ENCODE measurements at regions not wholly inside any gene's neighbourhood (a gene's known extent, or its start where the extent isn't known, plus 50 kb on each side); places are given as distances from the start of the nearest gene placed in this dataset.

- Histone ChIP-seq H3K4me3 (ENCODE audit: insufficient read depth, low read depth, low read length) (no peak overlapping the region), H3K27me3 (ENCODE audit: control insufficient read depth, insufficient read depth, low read length, poor library complexity, severe bottlenecking) (peaks cover 16% of the 10 kb centered on the region), H3K9me3 (ENCODE audit: control insufficient read depth, low read length) (no peaks in the 10 kb centered on the region), H3K36me3 (ENCODE audit: control insufficient read depth, insufficient read depth, low read length) (no peaks in the 10 kb centered on the region), H3K4me1 (ENCODE audit: control insufficient read depth, insufficient read depth, low read length) (peaks cover 20% of the 10 kb centered on the region), H3K27ac (ENCODE audit: insufficient read depth, low read depth, low read length, poor library complexity, severe bottlenecking) (no peak overlapping the region)
- WGBS, 2 experiments: 39 to 49% methylated on average over 24 of the region's 24 CpGs
Observed at GRCh38 chr16:66266436-66267291, 99.8 kb upstream of the CDH5 start.

GRCh38 chr16:66265556-66266141 is 100.8 kb upstream of the CDH5 start:
- H3K4me1 ChIP-seq (ENCODE audit: control insufficient read depth, insufficient read depth, low read length): peaks cover 20% of the 10 kb centered on the region
- no peak overlapping the region for H3K4me3 ChIP-seq (ENCODE audit: insufficient read depth, low read depth, low read length)
- H3K36me3 ChIP-seq (ENCODE audit: control insufficient read depth, insufficient read depth, low read length): no peaks in the 10 kb centered on the region
- H3K9me3 ChIP-seq (ENCODE audit: control insufficient read depth, low read length): no peaks in the 10 kb centered on the region
- no peak overlapping the region for H3K27ac ChIP-seq (ENCODE audit: insufficient read depth, low read depth, low read length, poor library complexity, severe bottlenecking)
- WGBS, 2 experiments: 90 to 94% methylated on average over 13 of the region's 13 CpGs
- H3K27me3 ChIP-seq (ENCODE audit: control insufficient read depth, insufficient read depth, low read length, poor library complexity, severe bottlenecking): peaks cover 16% of the 10 kb centered on the region

- peaks cover 20% of the 10 kb centered on the region for H3K4me1 ChIP-seq (ENCODE audit: control insufficient read depth, insufficient read depth, low read length)
- no peaks in the 10 kb centered on the region for H3K36me3 ChIP-seq (ENCODE audit: control insufficient read depth, insufficient read depth, low read length)
- no peaks in the 10 kb centered on the region for H3K9me3 ChIP-seq (ENCODE audit: control insufficient read depth, low read length)
- H3K27me3 ChIP-seq (ENCODE audit: control insufficient read depth, insufficient read depth, low read length, poor library complexity, severe bottlenecking): peaks cover 13% of the 10 kb centered on the region
- WGBS, 2 experiments: 78 to 83% methylated on average over 3 of the region's 3 CpGs
- H3K4me3 ChIP-seq (ENCODE audit: insufficient read depth, low read depth, low read length): no peak overlapping the region
- H3K27ac ChIP-seq (ENCODE audit: insufficient read depth, low read depth, low read length, poor library complexity, severe bottlenecking): no peak overlapping the region
Observed at GRCh38 chr16:66265048-66265415, 101.5 kb upstream of the CDH5 start.

- peaks cover 20% of the 10 kb centered on the region for H3K4me1 ChIP-seq (ENCODE audit: control insufficient read depth, insufficient read depth, low read length)
- peaks cover 10% of the 10 kb centered on the region for H3K27me3 ChIP-seq (ENCODE audit: control insufficient read depth, insufficient read depth, low read length, poor library complexity, severe bottlenecking)
- H3K27ac ChIP-seq (ENCODE audit: insufficient read depth, low read depth, low read length, poor library complexity, severe bottlenecking): no peak overlapping the region
- H3K4me3 ChIP-seq (ENCODE audit: insufficient read depth, low read depth, low read length): no peak overlapping the region
- 79% methylated on average over 17 of the region's 17 CpGs for WGBS, 2 experiments
- no peaks in the 10 kb centered on the region for H3K36me3 ChIP-seq (ENCODE audit: control insufficient read depth, insufficient read depth, low read length)
- no peaks in the 10 kb centered on the region for H3K9me3 ChIP-seq (ENCODE audit: control insufficient read depth, low read length)
Observed at GRCh38 chr16:66264311-66265047, 102.0 kb upstream of the CDH5 start.

- H3K9me3 ChIP-seq (ENCODE audit: control insufficient read depth, low read length): no peaks in the 10 kb centered on the region
- no peaks in the 10 kb centered on the region for H3K36me3 ChIP-seq (ENCODE audit: control insufficient read depth, insufficient read depth, low read length)
- H3K27ac ChIP-seq (ENCODE audit: insufficient read depth, low read depth, low read length, poor library complexity, severe bottlenecking): no peak overlapping the region
- WGBS, 2 experiments: 94 to 100% methylated on average over 1 of the region's 1 CpG
- H3K27me3 ChIP-seq (ENCODE audit: control insufficient read depth, insufficient read depth, low read length, poor library complexity, severe bottlenecking): peaks cover 10% of the 10 kb centered on the region
- H3K4me1 ChIP-seq (ENCODE audit: control insufficient read depth, insufficient read depth, low read length): peaks cover 20% of the 10 kb centered on the region
- no peak overlapping the region for H3K4me3 ChIP-seq (ENCODE audit: insufficient read depth, low read depth, low read length)
Observed at GRCh38 chr16:66263973-66264310, 102.5 kb upstream of the CDH5 start.

GRCh38 chr16:66263168-66263972 is 103.1 kb upstream of the CDH5 start:
- no peak overlapping the region for H3K27ac ChIP-seq (ENCODE audit: insufficient read depth, low read depth, low read length, poor library complexity, severe bottlenecking)
- 93 to 94% methylated on average over 6 of the region's 6 CpGs for WGBS, 2 experiments
- no peak overlapping the region for H3K4me3 ChIP-seq (ENCODE audit: insufficient read depth, low read depth, low read length)
- H3K27me3 ChIP-seq (ENCODE audit: control insufficient read depth, insufficient read depth, low read length, poor library complexity, severe bottlenecking): peaks cover 10% of the 10 kb centered on the region
- H3K9me3 ChIP-seq (ENCODE audit: control insufficient read depth, low read length): no peaks in the 10 kb centered on the region
- peaks cover 20% of the 10 kb centered on the region for H3K4me1 ChIP-seq (ENCODE audit: control insufficient read depth, insufficient read depth, low read length)
- no peaks in the 10 kb centered on the region for H3K36me3 ChIP-seq (ENCODE audit: control insufficient read depth, insufficient read depth, low read length)

GRCh38 chr16:66262253-66263167 is 104.0 kb upstream of the CDH5 start:
- Histone ChIP-seq H3K4me3 (ENCODE audit: insufficient read depth, low read depth, low read length) (no peak overlapping the region), H3K36me3 (ENCODE audit: control insufficient read depth, insufficient read depth, low read length) (no peaks in the 10 kb centered on the region), H3K4me1 (ENCODE audit: control insufficient read depth, insufficient read depth, low read length) (peaks cover 20% of the 10 kb centered on the region), H3K27me3 (ENCODE audit: control insufficient read depth, insufficient read depth, low read length, poor library complexity, severe bottlenecking) (peaks cover 7% of the 10 kb centered on the region), H3K27ac (ENCODE audit: insufficient read depth, low read depth, low read length, poor library complexity, severe bottlenecking) (no peak overlapping the region), H3K9me3 (ENCODE audit: control insufficient read depth, low read length) (no peaks in the 10 kb centered on the region)
- WGBS, 2 experiments: 87% methylated on average over 11 of the region's 11 CpGs

GRCh38 chr16:66261826-66262225 is 104.7 kb upstream of the CDH5 start:
- peaks cover under 1% of the 10 kb centered on the region for H3K27me3 ChIP-seq (ENCODE audit: control insufficient read depth, insufficient read depth, low read length, poor library complexity, severe bottlenecking)
- no peak overlapping the region for H3K4me3 ChIP-seq (ENCODE audit: insufficient read depth, low read depth, low read length)
- no peak overlapping the region for H3K27ac ChIP-seq (ENCODE audit: insufficient read depth, low read depth, low read length, poor library complexity, severe bottlenecking)
- WGBS, 2 experiments: 94 to 97% methylated on average over 3 of the region's 3 CpGs
- no peaks in the 10 kb centered on the region for H3K36me3 ChIP-seq (ENCODE audit: control insufficient read depth, insufficient read depth, low read length)
- H3K4me1 ChIP-seq (ENCODE audit: control insufficient read depth, insufficient read depth, low read length): peaks cover 19% of the 10 kb centered on the region
- H3K9me3 ChIP-seq (ENCODE audit: control insufficient read depth, low read length): no peaks in the 10 kb centered on the region

GRCh38 chr16:66260522-66261254 is 105.8 kb upstream of the CDH5 start:
- Histone ChIP-seq H3K27ac (ENCODE audit: insufficient read depth, low read depth, low read length, poor library complexity, severe bottlenecking) (no peak overlapping the region), H3K9me3 (ENCODE audit: control insufficient read depth, low read length) (no peaks in the 10 kb centered on the region), H3K4me3 (ENCODE audit: insufficient read depth, low read depth, low read length) (no peak overlapping the region), H3K27me3 (ENCODE audit: control insufficient read depth, insufficient read depth, low read length, poor library complexity, severe bottlenecking) (no peaks in the 10 kb centered on the region), H3K36me3 (ENCODE audit: control insufficient read depth, insufficient read depth, low read length) (no peaks in the 10 kb centered on the region), H3K4me1 (ENCODE audit: control insufficient read depth, insufficient read depth, low read length) (peaks cover 8% of the 10 kb centered on the region)
- 87% methylated on average over 14 of the region's 14 CpGs for WGBS, 2 experiments

Measured in ectodermal cell (in vitro differentiated cells).